A673 (cell line): ENCODE measurements at regions not wholly inside any gene's neighbourhood (a gene's known extent, or its start where the extent isn't known, plus 50 kb on each side); places are given as distances from the start of the nearest gene placed in this dataset.

Source experiments
- EZH2 ChIP-seq: fragments of 200-600 bp; sonication (generic); IDR thresholded peaks from 2 replicates; pipeline ENCODE4 v1.6.1; 2017; ENCODE audit warnings: borderline replicate concordance, low read depth, mild to moderate bottlenecking, mixed read lengths, antibody characterized with exemption, low read length; ENCODE audit not compliant: poor library complexity, severe bottlenecking
- TF ChIP-seq, protein P1 (sequence below): fragments of 300-800, 200-600 bp; sonication (generic); conservative IDR thresholded peaks from 2 replicates; pipeline ENCODE4 v1.5.1; 2017; ENCODE audit warnings: low read depth, mild to moderate bottlenecking, antibody characterized with exemption, low read length, moderate library complexity, mixed read lengths

DNA sequence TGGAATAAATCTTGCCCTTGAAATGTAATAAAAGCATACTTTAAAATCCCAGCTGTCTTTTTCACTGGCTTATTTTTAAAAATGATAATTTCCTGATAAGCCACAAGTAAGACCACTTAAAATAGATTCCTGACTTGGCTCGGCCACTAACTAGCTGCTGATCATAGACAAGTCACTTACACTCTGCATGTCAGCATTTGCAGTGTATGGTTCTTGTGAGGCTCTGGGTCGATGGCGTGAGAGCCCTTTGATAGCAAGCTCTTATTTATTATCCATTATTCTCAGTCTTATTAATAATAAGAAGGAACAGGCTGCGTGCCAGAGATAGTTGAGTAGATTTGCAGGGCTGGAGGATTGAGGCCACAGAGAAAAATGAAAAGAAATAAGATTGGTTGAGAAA, 110.7 kb upstream of the IL12B start:
- TF ChIP-seq, protein P1, sequence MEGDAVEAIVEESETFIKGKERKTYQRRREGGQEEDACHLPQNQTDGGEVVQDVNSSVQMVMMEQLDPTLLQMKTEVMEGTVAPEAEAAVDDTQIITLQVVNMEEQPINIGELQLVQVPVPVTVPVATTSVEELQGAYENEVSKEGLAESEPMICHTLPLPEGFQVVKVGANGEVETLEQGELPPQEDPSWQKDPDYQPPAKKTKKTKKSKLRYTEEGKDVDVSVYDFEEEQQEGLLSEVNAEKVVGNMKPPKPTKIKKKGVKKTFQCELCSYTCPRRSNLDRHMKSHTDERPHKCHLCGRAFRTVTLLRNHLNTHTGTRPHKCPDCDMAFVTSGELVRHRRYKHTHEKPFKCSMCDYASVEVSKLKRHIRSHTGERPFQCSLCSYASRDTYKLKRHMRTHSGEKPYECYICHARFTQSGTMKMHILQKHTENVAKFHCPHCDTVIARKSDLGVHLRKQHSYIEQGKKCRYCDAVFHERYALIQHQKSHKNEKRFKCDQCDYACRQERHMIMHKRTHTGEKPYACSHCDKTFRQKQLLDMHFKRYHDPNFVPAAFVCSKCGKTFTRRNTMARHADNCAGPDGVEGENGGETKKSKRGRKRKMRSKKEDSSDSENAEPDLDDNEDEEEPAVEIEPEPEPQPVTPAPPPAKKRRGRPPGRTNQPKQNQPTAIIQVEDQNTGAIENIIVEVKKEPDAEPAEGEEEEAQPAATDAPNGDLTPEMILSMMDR: no peak
- TF ChIP-seq EZH2: no peak
